GM18502 (cell line): ENCODE measurements at regions not wholly inside any gene's neighbourhood (a gene's known extent, or its start where the extent isn't known, plus 50 kb on each side); places are given as distances from the start of the nearest gene placed in this dataset.

ENCODE experiments used
- ATAC-seq: cut with Tn5 transposase; IDR thresholded peaks from one replicate; pipeline ENCODE4 v1.9.1; 2021; ENCODE audit warnings: mild to moderate bottlenecking; ENCODE audit not compliant: unreplicated experiment, poor library complexity

DNA sequence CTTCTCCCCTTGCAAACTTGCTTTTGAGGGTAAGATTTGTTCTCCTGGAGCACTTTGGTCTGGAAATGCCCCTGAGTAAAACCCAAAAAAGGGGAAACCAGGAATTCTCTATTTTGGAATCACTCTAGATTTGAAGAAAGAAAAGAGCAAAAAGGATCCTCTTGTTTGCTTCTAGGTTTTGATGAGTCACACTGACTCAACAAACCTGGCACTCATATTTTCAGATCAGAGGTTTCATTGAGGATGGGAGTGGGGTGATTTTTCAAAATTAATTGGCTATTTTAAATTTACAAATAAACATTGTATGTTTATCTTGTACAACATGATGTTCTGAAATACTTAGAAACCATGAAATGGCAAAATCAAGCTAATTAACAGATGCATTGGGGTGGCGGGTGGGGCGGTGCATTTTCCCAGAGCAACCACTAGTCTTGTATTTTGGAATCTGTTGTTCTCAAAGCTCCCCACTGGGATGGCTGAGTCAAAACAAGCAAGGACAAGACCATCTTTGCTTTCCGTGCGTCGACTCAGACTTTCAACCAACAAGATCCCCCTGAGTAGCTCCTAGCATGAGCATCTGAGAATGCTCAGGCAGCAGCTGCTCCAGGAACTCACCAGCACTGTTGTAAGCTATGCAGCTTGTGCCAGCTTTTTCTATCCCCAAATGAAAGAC, 451.4 kb downstream of the WDR72 start:
- no peak for ATAC-seq

DNA sequence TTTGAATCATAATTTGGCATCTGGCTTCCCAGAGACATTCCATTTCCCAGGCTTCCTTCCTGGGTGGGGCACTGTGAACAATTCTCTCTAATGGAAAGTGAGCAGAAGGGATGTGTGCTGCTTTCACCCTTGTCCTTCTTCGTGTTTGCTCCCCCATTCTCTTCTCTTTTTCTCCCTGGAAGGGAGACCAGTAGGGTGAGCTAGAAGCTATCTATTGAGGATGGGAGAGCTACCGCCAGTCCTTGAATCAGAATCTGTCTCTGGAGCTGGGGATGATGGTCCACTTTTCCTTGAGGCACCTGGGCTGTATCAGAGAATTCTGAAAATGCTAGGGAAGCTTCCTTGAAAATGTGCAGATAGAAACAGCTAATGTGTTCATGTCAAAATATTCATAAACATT, 453.9 kb downstream of the WDR72 start:
- ATAC-seq: no peak

DNA sequence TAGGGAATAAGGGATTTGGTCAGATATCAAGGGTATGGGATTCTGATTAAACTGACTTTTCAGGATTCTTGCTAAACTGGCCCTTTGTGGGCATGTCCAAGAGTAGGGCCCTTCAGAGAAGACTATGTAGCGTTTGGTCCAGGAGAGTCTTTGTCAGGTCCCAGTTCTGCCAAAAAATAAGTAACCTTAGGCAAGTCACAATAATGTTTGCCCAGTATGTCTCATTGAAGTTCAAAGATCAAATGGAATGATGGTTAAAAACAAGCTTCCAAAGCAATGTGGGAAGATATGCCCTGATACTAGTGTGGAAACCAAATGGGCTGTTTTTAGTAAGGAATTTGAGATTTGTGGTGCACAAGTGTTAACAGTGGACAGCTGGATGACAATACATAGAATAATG, 454.4 kb downstream of the WDR72 start:
- ATAC-seq: no peak

DNA sequence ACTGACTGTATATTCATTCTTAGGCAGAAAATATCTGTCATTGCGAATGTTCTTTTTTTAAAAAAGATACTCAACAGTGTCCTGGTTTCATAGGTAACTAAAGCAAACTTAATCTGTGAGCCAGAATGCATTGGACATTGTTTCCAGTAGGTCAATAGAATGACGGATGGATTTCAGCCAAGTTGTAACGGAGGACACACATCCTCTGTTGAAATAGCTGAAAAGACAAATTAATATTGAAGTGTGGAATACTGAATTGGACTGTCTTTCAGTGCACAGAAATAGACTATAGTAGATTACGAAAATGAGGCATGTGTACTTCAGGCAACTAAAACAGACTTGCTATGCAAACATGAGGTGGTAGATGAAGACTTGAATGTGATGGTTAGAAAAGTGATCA, 461.6 kb downstream of the WDR72 start:
- ATAC-seq: no peak

DNA sequence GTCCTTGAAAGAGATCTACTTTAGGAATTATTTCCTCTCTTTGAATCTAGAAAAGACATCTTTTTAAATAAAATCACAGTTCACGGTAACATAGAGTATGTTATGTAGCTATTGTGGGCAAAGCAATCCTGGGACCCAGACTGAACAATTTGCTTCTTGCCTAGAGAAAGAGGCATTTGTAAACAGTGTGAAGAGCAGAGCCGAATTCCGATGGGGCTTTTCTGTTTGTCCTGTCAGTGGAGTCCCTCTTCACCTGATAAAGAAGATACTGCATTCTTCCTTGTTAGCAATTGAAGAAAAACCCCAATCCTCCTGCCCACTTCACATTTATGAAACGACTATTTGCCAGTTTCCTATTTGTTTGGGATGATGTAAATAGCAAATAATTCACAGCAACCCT, 462.9 kb downstream of the WDR72 start:
- no peak for ATAC-seq

DNA sequence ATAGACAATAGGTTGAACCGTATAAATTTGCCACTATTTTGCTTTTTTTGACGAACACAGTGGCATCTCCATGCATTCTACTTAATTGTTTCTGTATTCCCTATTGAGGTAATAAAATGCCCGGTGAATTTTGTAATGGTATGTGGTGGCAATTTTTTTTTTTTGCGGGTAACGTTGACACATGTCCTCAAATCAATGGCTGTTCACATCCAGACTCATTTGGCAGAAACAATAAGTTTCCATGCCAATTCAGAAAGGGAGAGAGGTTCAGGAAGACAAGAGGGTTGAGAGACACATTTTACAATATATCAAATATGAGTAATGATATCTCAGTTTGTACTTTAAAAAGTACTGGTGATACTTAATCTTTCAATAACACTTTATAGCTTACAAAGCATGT, 463.9 kb downstream of the WDR72 start:
- no peak for ATAC-seq

DNA sequence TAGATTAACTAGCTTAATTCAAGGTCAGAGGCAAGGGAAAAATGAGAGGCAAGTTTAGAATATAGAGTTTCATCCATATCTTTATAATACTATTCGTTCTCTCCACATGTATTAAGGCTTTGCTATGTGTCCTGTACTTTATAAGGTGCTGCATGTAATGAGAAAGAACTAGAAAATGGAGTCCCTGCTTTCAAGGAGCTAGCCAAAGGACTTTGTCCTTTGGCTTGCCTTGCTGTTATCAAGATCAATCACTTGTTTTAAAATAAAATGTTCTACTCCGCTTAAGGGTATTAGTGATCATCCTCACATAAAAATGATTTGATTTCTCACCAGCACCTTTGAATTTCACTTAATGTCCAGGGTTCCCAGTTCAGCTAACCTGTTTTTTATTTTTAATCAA, 470.9 kb downstream of the WDR72 start:
- no peak for ATAC-seq

DNA sequence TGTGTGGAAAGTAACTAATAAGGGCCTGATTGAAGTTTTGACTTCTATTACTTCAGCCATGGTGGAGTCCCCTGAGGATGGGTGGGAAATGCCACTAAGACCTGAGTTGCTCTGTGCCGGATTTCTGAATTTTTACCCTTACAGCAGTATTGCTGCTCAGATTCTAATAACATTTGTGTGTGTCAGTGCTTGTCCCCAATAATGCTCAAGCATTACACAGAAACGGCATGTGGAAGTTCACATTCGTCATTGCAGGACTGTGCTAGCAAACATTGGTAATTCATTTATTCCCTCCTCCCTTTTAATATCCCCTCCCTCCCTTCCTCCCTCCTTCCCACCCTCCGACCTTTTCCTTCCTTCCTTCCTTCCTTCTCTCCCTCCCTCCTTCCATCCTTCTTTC, 484.5 kb upstream of the ONECUT1 start:
- ATAC-seq: no peak

DNA sequence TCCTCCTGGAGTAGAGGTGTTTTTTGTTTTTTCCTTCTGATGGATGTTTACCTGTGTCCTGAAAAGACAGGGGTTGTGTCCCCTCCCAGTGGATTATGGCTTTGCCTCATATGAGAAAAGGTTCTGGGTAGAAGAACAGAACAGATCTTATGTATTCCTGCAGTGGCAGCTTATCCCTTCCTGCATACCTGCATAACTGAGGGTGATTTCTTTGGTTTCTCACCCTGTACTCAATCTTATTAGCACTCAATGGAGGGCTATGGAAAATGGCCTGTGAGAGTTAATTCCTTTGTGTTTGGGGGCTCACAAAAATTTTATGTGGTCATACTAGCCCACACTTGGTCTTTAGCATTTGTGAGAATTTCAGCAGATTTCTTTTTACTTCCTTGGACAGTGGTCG, 482.0 kb upstream of the ONECUT1 start:
- ATAC-seq: no peak

DNA sequence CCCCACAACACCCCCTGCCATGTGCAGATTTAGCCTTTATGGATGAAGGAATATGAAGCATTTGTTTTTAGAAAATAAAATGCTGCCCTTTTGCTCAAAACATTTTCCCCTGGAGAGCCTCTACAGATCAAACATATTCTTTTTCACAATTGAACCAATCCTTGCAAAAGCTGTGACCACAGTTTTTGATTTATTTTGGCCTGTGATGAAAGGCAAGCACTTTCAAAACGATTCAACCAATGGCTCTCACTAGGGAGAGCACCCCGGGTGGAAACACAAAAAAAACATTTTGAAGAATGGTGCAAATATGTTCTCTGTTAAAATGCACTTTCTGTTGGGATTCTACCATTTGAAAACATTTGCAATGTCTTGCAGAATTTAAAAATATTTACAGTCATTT, 476.0 kb upstream of the ONECUT1 start:
- no peak for ATAC-seq

DNA sequence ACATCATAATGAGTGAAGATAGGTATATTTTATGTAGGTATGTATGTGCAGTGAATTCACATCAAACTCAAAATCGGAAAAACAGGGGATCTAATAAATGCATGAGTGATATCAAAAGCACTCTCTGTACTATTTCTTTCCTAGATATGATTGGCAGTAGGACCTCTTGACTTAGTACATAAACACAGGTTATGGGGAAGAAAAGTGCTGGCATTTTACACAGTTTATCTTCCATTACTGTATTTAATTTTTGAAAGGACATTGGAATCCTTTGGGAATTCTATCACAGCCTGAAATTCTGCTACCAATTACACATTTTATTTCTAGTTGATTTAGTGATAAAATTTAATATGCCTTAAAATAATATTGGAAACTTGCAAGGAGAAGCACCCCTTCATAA, 470.5 kb upstream of the ONECUT1 start:
- ATAC-seq: no peak

DNA sequence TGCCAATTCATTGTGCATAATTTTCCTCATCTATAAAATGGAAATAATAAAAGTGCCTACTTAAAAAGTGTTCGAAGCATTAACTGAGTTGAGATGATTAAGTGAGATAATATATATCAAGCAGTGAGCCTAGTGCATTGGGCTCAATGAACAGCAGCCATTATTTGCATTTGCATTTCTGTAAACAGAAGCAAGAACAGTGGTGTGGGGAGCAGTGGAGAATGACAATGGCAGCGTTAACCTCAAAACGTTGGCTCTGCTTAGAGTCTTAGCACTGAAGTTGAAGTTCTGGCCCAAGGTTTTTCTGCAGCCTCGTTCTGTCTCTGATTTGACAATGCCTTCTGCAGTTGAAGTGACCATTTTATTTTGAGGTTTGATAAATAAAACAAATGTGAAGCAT, 466.3 kb upstream of the ONECUT1 start:
- no peak for ATAC-seq

DNA sequence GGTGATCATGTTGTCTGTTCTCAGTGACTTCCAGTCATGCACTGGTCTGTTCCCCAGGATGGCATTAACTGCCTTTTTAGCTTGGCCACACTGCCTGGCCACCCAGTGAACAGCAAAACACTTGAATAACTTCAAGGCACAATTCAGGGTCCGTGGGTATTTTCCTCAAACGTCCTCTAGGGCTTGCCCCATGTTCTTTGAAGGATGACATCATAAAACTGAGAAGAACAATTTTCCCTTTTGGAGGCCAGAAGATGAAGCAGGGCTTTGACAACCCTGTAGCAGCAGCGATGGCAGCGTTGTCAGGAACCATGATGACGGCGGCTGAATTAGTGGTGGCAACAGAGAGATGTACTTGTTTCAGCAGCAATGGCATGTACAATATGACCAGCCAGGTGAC, 465.9 kb upstream of the ONECUT1 start:
- no peak for ATAC-seq

DNA sequence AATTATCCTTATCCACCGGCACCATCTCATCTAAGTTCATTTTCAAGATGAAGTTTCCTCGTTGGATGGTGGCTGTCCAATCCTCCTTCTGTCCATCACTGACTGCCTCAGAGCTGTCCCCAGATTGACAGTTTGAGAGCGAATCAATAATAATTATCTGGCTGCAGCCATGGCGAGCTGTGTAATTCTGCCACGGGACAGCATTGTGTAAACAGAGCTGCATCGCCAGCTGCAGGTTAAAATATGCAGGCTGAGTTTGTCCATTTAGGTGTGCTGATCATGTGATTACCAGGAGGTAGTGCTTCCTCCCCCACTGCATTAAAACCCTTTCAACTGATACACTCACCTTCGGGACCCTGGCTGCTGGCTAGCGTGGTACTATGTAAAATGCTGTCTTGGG, 461.9 kb upstream of the ONECUT1 start:
- no peak for ATAC-seq

DNA sequence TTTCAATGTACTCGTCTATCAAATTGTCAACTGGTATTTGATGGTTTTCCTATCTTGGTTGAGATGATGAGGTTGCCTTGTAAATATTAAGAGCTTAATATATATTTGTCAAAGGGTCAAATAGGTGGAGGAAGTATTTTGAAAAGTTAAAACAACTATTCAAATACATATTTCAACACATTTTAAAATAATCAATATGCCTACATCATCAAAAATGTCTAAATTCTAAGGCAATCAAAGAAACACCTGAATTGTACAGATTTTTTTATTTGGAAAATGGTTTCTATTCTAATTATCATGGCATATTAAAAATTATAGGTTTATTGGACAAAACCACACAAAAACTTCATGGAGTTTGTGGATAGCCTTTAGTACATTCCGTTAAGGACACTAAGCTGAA, 461.4 kb upstream of the ONECUT1 start:
- ATAC-seq: no peak

DNA sequence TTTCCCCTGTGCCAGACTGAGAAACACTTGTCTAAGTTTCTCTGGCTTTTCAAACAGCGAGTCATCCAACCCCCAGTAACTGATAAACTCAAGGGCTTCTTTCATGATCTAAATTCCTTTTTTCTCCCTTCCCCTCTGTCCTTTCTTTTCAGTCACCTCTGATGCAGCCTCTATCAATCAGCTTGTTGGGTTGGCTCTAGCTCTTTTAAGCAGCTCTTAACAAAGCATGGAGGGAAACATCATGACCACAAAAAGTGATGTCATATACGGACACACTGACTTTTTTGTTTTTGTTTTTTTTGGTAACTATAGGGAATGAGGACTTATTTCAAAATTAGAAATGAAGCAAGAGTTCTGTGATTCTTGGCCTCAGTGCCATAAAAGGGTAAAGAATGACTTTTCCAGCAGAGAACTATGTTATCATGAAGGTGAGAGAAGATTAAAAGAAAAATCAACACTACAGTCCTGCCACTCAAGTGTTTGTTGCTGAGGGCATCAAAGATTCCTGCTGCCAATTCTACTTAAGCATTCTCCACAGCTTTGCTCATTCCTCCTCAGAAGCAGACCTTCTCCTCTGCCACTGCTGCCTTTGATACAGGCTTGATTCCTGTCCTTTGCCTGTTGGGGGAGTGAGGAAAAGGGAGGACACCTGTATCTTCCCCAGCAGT, 457.0 kb upstream of the ONECUT1 start:
- ATAC-seq: no peak

DNA sequence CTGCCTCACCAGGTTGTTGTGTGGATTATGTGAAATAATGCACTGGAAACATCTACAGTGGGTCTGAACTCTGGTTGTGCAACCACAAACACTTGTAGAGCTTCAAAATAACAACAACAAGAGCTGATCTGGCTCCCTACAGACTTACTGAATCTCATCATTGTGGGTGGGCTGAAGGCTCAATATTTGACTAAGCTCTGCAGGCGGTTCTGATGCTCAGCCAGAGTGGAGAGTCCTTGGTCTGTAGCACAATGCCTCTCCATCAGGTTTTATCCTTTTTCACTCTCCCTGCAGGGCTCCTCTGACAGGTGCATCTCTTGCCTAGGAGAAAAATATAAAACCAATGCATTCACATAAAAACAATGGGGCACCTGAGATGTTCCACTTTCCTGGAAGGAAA, 456.3 kb upstream of the ONECUT1 start:
- no peak for ATAC-seq

DNA sequence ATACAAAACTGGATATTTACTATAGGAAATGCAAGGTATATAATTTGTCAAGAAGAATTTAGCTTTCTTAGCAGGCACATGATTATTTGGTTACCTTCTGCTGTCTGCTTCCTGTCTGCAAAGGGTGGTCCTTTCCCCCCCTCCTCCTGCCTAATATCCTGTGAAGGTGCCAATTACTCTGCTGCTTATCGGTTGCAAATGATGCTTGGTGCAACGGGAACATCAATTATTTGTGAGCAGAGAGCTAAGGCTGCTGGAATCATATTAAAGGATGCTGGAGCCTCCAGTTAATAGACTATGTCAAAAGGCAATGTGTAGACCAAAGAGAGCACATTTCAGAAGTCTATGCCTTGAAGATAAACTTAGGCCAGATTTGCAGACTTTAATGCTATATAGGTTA, 443.7 kb upstream of the ONECUT1 start:
- ATAC-seq: no peak

DNA sequence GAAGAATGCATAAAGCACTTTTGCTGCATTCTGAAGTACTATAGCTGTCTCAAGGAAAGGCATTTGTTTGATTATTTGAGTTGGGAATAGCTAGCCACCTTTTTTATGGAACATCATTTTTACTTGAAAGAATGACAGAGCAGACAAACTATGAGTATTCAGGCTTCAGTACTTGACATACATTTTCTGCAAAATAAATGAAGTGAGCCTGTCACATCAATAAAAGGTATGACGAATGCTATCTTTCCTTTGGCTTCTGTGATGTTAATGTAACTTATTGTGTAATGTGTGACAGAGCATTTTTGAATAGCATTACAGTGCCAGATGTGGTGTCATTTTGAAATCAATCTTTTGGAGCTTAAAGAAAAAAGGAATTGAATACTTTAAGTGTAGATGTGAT, 440.3 kb upstream of the ONECUT1 start:
- no peak for ATAC-seq

DNA sequence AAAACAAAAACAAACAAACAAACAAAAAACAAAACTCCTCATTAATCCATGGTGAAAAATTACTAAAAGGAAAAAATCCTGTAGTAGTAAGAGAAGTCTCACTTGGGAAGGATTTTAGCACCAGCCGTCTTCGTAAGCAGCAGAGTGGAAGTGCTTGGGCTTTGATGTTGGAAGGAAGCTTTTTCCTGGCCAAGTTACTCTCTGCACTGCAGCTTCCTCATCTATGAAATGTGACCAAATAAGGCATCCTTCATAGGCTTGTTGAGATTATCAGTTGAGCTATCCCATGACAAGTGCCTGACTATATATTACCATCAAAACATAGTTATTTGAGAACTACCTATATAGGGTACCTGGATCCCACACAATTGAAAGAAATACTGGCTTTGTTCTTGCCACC, 436.4 kb upstream of the ONECUT1 start:
- ATAC-seq: no peak

DNA sequence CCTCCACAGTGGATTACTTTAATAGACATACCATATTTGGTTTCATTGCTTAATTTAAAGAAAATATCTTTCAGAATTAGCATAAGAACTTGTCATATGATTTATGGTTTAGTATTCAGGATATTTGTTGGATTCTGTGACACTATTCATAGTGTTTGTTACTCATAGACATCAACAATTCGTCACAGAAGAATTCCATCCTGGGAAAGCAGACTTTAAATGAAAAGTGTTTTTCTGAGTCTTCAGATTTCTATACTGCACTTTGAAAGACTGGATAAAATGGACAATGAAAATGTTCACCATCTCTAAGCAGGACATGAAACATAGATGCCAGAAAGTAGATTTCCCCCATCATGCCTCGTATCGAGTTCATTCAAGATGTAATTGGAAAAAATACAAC, 435.6 kb upstream of the ONECUT1 start:
- no peak for ATAC-seq

DNA sequence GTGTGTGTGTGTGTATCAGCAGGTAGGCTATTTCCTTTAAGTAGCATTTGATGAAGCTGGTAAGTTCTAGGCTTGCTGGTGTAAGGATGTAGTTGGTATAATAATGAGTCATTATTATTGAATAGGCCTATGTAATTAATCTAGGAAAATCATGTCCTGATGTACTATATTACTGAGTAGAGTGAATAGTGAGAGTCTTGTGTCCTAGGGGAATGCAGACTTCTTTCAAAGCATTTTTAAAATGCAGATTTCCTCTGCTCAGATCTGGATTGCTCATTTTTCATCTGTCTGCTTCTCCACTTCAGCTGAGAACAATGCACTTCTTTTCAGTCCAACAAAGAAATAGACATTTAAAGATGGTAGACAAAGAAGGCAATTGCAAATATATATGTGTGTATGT, 434.2 kb upstream of the ONECUT1 start:
- no peak for ATAC-seq
